ENCODE measurements at regions not wholly inside any gene's neighbourhood (a gene's known extent, or its start where the extent isn't known, plus 50 kb on each side); places are given as distances from the start of the nearest gene placed in this dataset.

GRCh38 chr12:58186401-58186800 lies 245.0 kb downstream of the ATP23 start:
- no peak for TF ChIP-seq CTCF (IDR thresholded peaks at IDR 0.05; ENCODE audit: low read depth, low read length)
- ChIA-PET POLR2A (no interaction called here), CTCF (no interaction called here)
- Histone ChIP-seq H3K9me3 (ENCODE audit: control insufficient read depth, insufficient read depth, low read length) (no peaks in the 10 kb centered on the region), H3K27ac (ENCODE audit: low read depth, low read length) (no peak overlapping the region), H3K4me3 (ENCODE audit: low read depth, low read length) (no peak overlapping the region), H3K27me3 (ENCODE audit: control insufficient read depth, insufficient read depth, low read length) (peaks cover 5% of the 10 kb centered on the region)
- no peak for DNase-seq (ENCODE audit: low read depth, low spot score)

GRCh38 chr12:58186914-58187313 lies 245.5 kb downstream of the ATP23 start:
- CTCF ChIA-PET = interaction anchor here (0.6 kb wide), 1 partner anchor 40 kb away, joined by 3 read pairs; no protein-coding TSS in a partner anchor

GRCh38 chr12:58189030-58189429 lies 247.7 kb downstream of the ATP23 start:
- H3K27ac ChIP-seq (ENCODE audit: low read depth, low read length) = no peak overlapping the region
- H3K4me3 ChIP-seq (ENCODE audit: low read depth, low read length) = no peak overlapping the region
- no peak for DNase-seq (ENCODE audit: low read depth, low spot score)
- CTCF ChIA-PET = no interaction called here
- peaks cover 5% of the 10 kb centered on the region for H3K27me3 ChIP-seq (ENCODE audit: control insufficient read depth, insufficient read depth, low read length)
- H3K9me3 ChIP-seq (ENCODE audit: control insufficient read depth, insufficient read depth, low read length) = no peaks in the 10 kb centered on the region
- POLR2A ChIA-PET = no interaction called here
- no peak for TF ChIP-seq CTCF (IDR thresholded peaks at IDR 0.05; ENCODE audit: low read depth, low read length)

More at GRCh38 chr12:58186914-58187313, 245.5 kb downstream of the ATP23 start:
- H3K4me3 ChIP-seq (ENCODE audit: low read depth, low read length) = no peak overlapping the region
- no peaks in the 10 kb centered on the region for H3K9me3 ChIP-seq (ENCODE audit: control insufficient read depth, insufficient read depth, low read length)
- no peak overlapping the region for H3K27ac ChIP-seq (ENCODE audit: low read depth, low read length)
- no peak for DNase-seq (ENCODE audit: low read depth, low spot score)
- POLR2A ChIA-PET = no interaction called here
- no peak for TF ChIP-seq CTCF (IDR thresholded peaks at IDR 0.05; ENCODE audit: low read depth, low read length)
- peaks cover 5% of the 10 kb centered on the region for H3K27me3 ChIP-seq (ENCODE audit: control insufficient read depth, insufficient read depth, low read length)

- ChIA-PET CTCF (no interaction called here), POLR2A (no interaction called here)
- DNase-seq (ENCODE audit: low read depth, low spot score) = no peak
These were observed 248.5 kb downstream of the ATP23 start for GRCh38 chr12:58189893-58190292.

GRCh38 chr12:58190618-58191017 lies 249.3 kb downstream of the ATP23 start:
- Histone ChIP-seq H3K9me3 (ENCODE audit: control insufficient read depth, insufficient read depth, low read length) (no peaks in the 10 kb centered on the region), H3K4me3 (ENCODE audit: low read depth, low read length) (no peak overlapping the region), H3K27me3 (ENCODE audit: control insufficient read depth, insufficient read depth, low read length) (peaks cover 2% of the 10 kb centered on the region), H3K27ac (ENCODE audit: low read depth, low read length) (no peak overlapping the region)
- DNase-seq (ENCODE audit: low read depth, low spot score) = no peak
- TF ChIP-seq CTCF (IDR thresholded peaks at IDR 0.05; ENCODE audit: low read depth, low read length) = no peak
- POLR2A ChIA-PET = no interaction called here
- CTCF ChIA-PET = interaction anchor here (0.6 to 0.7 kb wide), 2 partner anchors 80 to 273 kb away, joined by 3 read pairs; no protein-coding TSS in a partner anchor

More at GRCh38 chr12:58189893-58190292, 248.5 kb downstream of the ATP23 start:
- Histone ChIP-seq H3K4me3 (ENCODE audit: low read depth, low read length) (no peak overlapping the region), H3K27ac (ENCODE audit: low read depth, low read length) (no peak overlapping the region), H3K9me3 (ENCODE audit: control insufficient read depth, insufficient read depth, low read length) (no peaks in the 10 kb centered on the region), H3K27me3 (ENCODE audit: control insufficient read depth, insufficient read depth, low read length) (peaks cover 2% of the 10 kb centered on the region)
- TF ChIP-seq CTCF (IDR thresholded peaks at IDR 0.05; ENCODE audit: low read depth, low read length) = no peak
